OCI-LY7 (cell line): ENCODE measurements at regions not wholly inside any gene's neighbourhood (a gene's known extent, or its start where the extent isn't known, plus 50 kb on each side); places are given as distances from the start of the nearest gene placed in this dataset.

Experiments used
- CTCF ChIP-seq: fragments of 200-600 bp; sonication (generic); conservative IDR thresholded peaks from 2 replicates; pipeline ENCODE4 v1.5.1; 2014; ENCODE audit warnings: mild to moderate bottlenecking, antibody characterized with exemption, low read length, moderate library complexity, mixed read lengths
- EZH2phosphoT487 ChIP-seq: fragments of 200-600 bp; sonication (generic); IDR thresholded peaks from 2 replicates; pipeline ENCODE4 v1.6.1; 2018; ENCODE audit warnings: low read depth, borderline replicate concordance, mild to moderate bottlenecking, mixed run types, antibody characterized with exemption, low read length, moderate library complexity, mixed read lengths

- no peak for TF ChIP-seq CTCF
- TF ChIP-seq EZH2phosphoT487 = no peak
Observed at GRCh38 chr18:29840089-29840488, 1202.5 kb downstream of the DSC3 start.
